NT2/D1 (cell line): ENCODE measurements at regions not wholly inside any gene's neighbourhood (a gene's known extent, or its start where the extent isn't known, plus 50 kb on each side); places are given as distances from the start of the nearest gene placed in this dataset.

Source experiments
- SUZ12 ChIP-seq: IDR thresholded peaks from 2 replicates; pipeline ENCODE4 v1.6.1; 2011; ENCODE audit not compliant: insufficient read length, insufficient read depth; ENCODE audit errors: extremely low read depth
- YY1 ChIP-seq: IDR thresholded peaks from 2 replicates; pipeline ENCODE4 v1.6.1; 2011; ENCODE audit not compliant: insufficient read length, insufficient read depth

GRCh38 chr5:174229068-174229467, 183.6 kb downstream of the NSG2 start:
- TF ChIP-seq SUZ12 (no peak), YY1 (no peak)
